PC-9 (cell line): ENCODE measurements at regions not wholly inside any gene's neighbourhood (a gene's known extent, or its start where the extent isn't known, plus 50 kb on each side); places are given as distances from the start of the nearest gene placed in this dataset.

ENCODE experiments used
- BruUV-seq: library from RNA; stranded (reverse); fragments of 400-500 nt; replicated peaks from 2 replicates; lab custom pipeline; 2021; lab: Mats Ljungman, UMichigan
- CTCF ChIA-PET: fragments of 300-600 bp; sonication (Branson Sonifier 250); formaldehyde crosslinking; loops from one replicate; lab custom pipeline; 2022; ENCODE audit warnings: antibody characterized with exemption; lab: Charles Lee
- POLR2A ChIA-PET: fragments of 300-600 bp; sonication (Branson Sonifier 250); formaldehyde crosslinking; loops from one replicate; lab custom pipeline; 2022; ENCODE audit warnings: antibody characterized with exemption; ENCODE audit not compliant: unreplicated experiment; lab: Charles Lee
- DNase-seq, 2 experiments: peaks; one replicate each; pipeline versions ENCODE4 v3.0.0 to v3.0.0-alpha.2; 2015 to 2022; ENCODE audit warnings: mixed read lengths in 1 of 2
- H2AFZ ChIP-seq: fragments of 200-600 bp; sonication (generic); 2 replicates; pipeline ENCODE4 v1.8.1; 2017; ENCODE audit warnings: antibody characterized with exemption
- H3F3A ChIP-seq: fragments of 200-600 bp; sonication (generic); 2 replicates; pipeline ENCODE4 v1.8.1; 2017; ENCODE audit warnings: antibody characterized with exemption, mild to moderate bottlenecking, low read depth; ENCODE audit not compliant: insufficient read depth
- H3K27ac ChIP-seq: fragments of 200-600 bp; sonication (generic); 2 replicates; pipeline ENCODE4 v1.6.1; 2016; ENCODE audit warnings: mixed run types
- H3K27me3 ChIP-seq: fragments of 200-600 bp; sonication (generic); 2 replicates; pipeline ENCODE4 v1.6.1; 2016; ENCODE audit warnings: low read depth, mixed run types; ENCODE audit not compliant: insufficient read depth
- H3K36me3 ChIP-seq: fragments of 200-600 bp; sonication (generic); 2 replicates; pipeline ENCODE4 v1.6.1; 2016; ENCODE audit warnings: low read depth, mixed run types
- H3K4me1 ChIP-seq: fragments of 200-600 bp; sonication (generic); replicated peaks from 2 replicates; pipeline ENCODE4 v1.6.1; 2016; ENCODE audit warnings: mixed run types; ENCODE audit not compliant: insufficient read depth
- H3K4me2 ChIP-seq: fragments of 200-600 bp; sonication (generic); 2 replicates; pipeline ENCODE4 v1.6.1; 2017; ENCODE audit warnings: mixed run types
- H3K4me3 ChIP-seq: fragments of 200-600 bp; sonication (generic); 2 replicates; pipeline ENCODE4 v1.6.1; 2016; ENCODE audit warnings: mixed run types
- H3K79me2 ChIP-seq: fragments of 200-600 bp; sonication (generic); 2 replicates; pipeline ENCODE4 v1.6.1; 2017; ENCODE audit warnings: low read depth, mixed run types
- H3K9me2 ChIP-seq: fragments of 200-600 bp; sonication (generic); 2 replicates; pipeline ENCODE4 v1.8.1; 2017; ENCODE audit warnings: mild to moderate bottlenecking; ENCODE audit not compliant: insufficient read depth
- H3K9me3 ChIP-seq: fragments of 200-600 bp; sonication (generic); 2 replicates; pipeline ENCODE4 v1.8.1; 2016; ENCODE audit warnings: low read depth; ENCODE audit not compliant: insufficient read depth
- H4K20me1 ChIP-seq: fragments of 200-600 bp; sonication (generic); 2 replicates; pipeline ENCODE4 v1.8.1; 2017; ENCODE audit not compliant: insufficient read depth
- CTCF ChIP-seq: fragments of 200-600 bp; sonication (generic); conservative IDR thresholded peaks from 2 replicates; pipeline ENCODE4 v1.6.1; 2017; ENCODE audit warnings: mixed run types, antibody characterized with exemption, mild to moderate bottlenecking, moderate library complexity
- EZH2 ChIP-seq: fragments of 200-600 bp; sonication (generic); IDR thresholded peaks from 2 replicates; pipeline ENCODE4 v1.8.0; 2017; ENCODE audit warnings: antibody characterized with exemption, low read depth
- intact Hi-C: fragments of 100-400 bp; cut with micrococcal nuclease; formaldehyde crosslinking; loops from one replicate; pipeline ENCODE4 v1.10.0; 2022; ENCODE audit not compliant: unreplicated experiment

DNA sequence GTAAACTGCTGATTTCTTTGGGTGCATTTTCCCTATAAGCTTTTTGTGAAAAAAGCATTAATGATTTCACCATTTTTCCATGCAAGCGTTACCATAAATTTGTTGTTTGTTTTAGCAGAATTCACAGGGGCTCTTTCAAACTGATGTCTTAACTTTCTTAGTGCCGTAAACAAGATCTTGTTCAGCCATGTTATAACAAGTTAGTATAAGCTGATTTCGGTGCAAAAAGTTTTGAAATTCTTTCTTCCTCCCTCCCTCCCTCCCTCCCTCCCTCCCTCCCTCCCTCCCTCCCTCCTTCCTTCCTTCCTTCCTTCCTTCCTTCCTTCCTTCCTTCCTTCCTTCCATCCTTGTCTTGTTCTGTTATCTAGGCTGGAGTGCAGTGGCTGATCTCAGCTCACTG is 71.7 kb upstream of the CHORDC1 start:
- no peak overlapping the region for H2AFZ ChIP-seq

DNA sequence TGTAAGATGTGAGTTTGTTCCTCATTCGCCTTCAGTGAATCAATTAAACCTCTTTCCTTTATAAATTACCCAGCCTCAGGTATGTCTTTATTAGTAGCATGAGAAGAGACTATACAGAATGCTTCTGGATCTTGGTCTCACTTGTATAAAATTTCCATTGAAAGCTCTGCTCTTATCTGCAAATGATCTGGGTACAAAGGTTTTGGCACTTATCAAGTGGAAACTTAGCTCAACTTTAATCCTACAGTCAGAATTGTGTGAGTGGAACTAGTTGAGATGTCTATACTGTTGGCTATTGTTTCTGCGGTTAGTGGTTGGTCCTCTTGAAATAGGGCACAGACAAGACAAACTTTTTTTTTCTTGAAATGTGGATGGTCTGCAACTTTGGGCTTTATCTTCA is 71.2 kb upstream of the CHORDC1 start:
- CTCF ChIA-PET = no interaction called here
- BruUV-seq = no TSS peak

More for the DNA sequence above, 71.7 kb upstream of the CHORDC1 start:
- CTCF ChIA-PET = no interaction called here
- H3K4me2 ChIP-seq = no peak overlapping the region
- H4K20me1 ChIP-seq = no peaks in the 10 kb centered on the region
- DNase-seq = no peak
- no peaks in the 10 kb centered on the region for H3K79me2 ChIP-seq
- no TSS peak for BruUV-seq
- H3K9me2 ChIP-seq = no peaks in the 10 kb centered on the region
- POLR2A ChIA-PET = no interaction called here
- no peak overlapping the region for H3K27ac ChIP-seq
- H3K4me1 ChIP-seq = no peaks in the 10 kb centered on the region
- no peaks in the 10 kb centered on the region for H3K36me3 ChIP-seq
- H3F3A ChIP-seq = no peaks in the 10 kb centered on the region
- no peak for TF ChIP-seq CTCF
- no peak for TF ChIP-seq EZH2
- intact Hi-C loops = no loop called here
- no peaks in the 10 kb centered on the region for H3K9me3 ChIP-seq
- no peaks in the 10 kb centered on the region for H3K27me3 ChIP-seq
- no peak overlapping the region for H3K4me3 ChIP-seq

DNA sequence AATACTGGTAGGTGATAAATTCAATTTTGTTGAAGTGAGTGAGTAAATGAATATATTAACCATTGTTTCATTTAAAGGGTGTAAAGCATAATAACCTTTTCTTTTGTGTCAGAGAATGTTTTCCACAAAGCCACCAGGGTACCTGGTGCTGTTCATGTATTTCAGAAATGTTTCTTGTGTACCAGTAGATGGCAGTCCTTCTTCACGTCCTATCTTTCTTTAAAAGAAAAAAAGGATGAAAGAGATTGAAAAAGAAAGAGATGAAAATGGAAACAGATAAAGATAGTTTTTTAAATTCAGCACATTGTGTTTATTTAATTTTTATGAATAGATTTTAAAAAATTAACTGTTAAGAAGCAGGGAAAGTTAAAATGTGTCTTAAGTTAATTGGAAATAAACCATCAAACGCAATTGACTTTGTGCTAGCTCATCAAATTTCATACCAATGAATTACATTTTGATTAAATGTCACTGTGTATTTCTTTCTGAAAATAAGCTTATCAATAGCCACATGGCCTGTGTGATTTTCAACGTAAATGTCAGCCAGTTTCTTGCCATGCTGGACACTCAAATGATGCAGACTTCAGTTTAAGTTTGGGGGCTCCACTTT is 65.5 kb upstream of the CHORDC1 start:
- no peak overlapping the region for H2AFZ ChIP-seq
- DNase-seq = no peak
- intact Hi-C loops = loop anchor here (5.0 kb wide), 1 partner anchor 169 kb away; no protein-coding TSS in a partner anchor
- TF ChIP-seq CTCF (peak; percentile 79), EZH2 (no peak)
- H3K36me3 ChIP-seq = no peaks in the 10 kb centered on the region
- no peak overlapping the region for H3K27ac ChIP-seq
- ChIA-PET CTCF (interaction anchor here (0.6 kb wide), 1 partner anchor 55 kb away, joined by 3 read pairs; no protein-coding TSS in a partner anchor), POLR2A (interaction anchor here (0.6 kb wide), 1 partner anchor 50 kb away, joined by 3 read pairs; no protein-coding TSS in a partner anchor)
- no peaks in the 10 kb centered on the region for H3F3A ChIP-seq
- no peaks in the 10 kb centered on the region for H4K20me1 ChIP-seq
- BruUV-seq = no TSS peak
- H3K4me2 ChIP-seq = no peak overlapping the region
- no peaks in the 10 kb centered on the region for H3K9me2 ChIP-seq
- H3K79me2 ChIP-seq = no peaks in the 10 kb centered on the region
- no peak overlapping the region for H3K4me3 ChIP-seq
- no peaks in the 10 kb centered on the region for H3K27me3 ChIP-seq
- H3K9me3 ChIP-seq = no peaks in the 10 kb centered on the region
- H3K4me1 ChIP-seq = no peaks in the 10 kb centered on the region

More for the DNA sequence above, 71.2 kb upstream of the CHORDC1 start:
- TF ChIP-seq EZH2 = no peak
- TF ChIP-seq CTCF = no peak
- Histone ChIP-seq H3K4me1 (no peaks in the 10 kb centered on the region), H3K9me2 (no peaks in the 10 kb centered on the region), H3K27ac (no peak overlapping the region), H3F3A (no peaks in the 10 kb centered on the region), H4K20me1 (no peaks in the 10 kb centered on the region), H3K79me2 (no peaks in the 10 kb centered on the region), H3K4me2 (no peak overlapping the region), H3K4me3 (no peak overlapping the region), H2AFZ (no peak overlapping the region), H3K36me3 (no peaks in the 10 kb centered on the region), H3K9me3 (no peaks in the 10 kb centered on the region), H3K27me3 (no peaks in the 10 kb centered on the region)
- POLR2A ChIA-PET = no interaction called here
- intact Hi-C loops = no loop called here
- DNase-seq = no peak
